Endothelial cell of umbilical vein (primary cell): ENCODE measurements at regions not wholly inside any gene's neighbourhood (a gene's known extent, or its start where the extent isn't known, plus 50 kb on each side); places are given as distances from the start of the nearest gene placed in this dataset.

Experiments
- BruUV-seq: library from RNA; stranded (reverse); fragments of 400-500 nt; replicated peaks from 2 replicates; lab custom pipeline; 2021; lab: Mats Ljungman, UMichigan
- CTCF ChIA-PET: fragments of 300-600, 350-600 bp; sonication (Branson Sonifier 250); formaldehyde crosslinking; loops from one replicate; lab custom pipeline; 2021; ENCODE audit warnings: antibody characterized with exemption, inconsistent platforms; lab: Charles Lee
- POLR2A ChIA-PET: fragments of 300-600, 350-600 bp; sonication (Branson Sonifier 250); formaldehyde crosslinking; loops from one replicate; lab custom pipeline; 2021; ENCODE audit warnings: antibody characterized with exemption, inconsistent platforms; lab: Charles Lee
- DNase-seq: peaks from one replicate; pipeline ENCODE4 v3.0.0-alpha.2; 2011; ENCODE audit warnings: low read depth, low spot score
- FAIRE-seq: peaks from 2 replicates; lab custom pipeline; 2011; peaks lifted over from hg19 to GRCh38; lab: Jason Lieb, UNC
- H2AFZ ChIP-seq: 2 replicates; pipeline ENCODE4 v1.6.0; 2012; ENCODE audit warnings: low read depth, low read length, control low read depth, inconsistent platforms
- H3K27ac ChIP-seq: 2 replicates; pipeline ENCODE4 v1.5.1; 2011; ENCODE audit warnings: low read depth, mild to moderate bottlenecking, control low read depth, low read length, moderate library complexity; ENCODE audit not compliant: insufficient read depth
- H3K27me3 ChIP-seq, 2 experiments: 2 replicates each; pipeline versions ENCODE4 v1.6.0 to v1.6.1; 2011; ENCODE audit warnings: low read length in 2 of 2, mixed read lengths in 1 of 2; ENCODE audit not compliant: control insufficient read depth in 2 of 2, insufficient read depth in 2 of 2
- H3K36me3 ChIP-seq, 2 experiments: 2 replicates in 1 of 2; 3 replicates in 1 of 2; pipeline ENCODE4 v1.5.1; 2011; ENCODE audit warnings: low read length in 2 of 2, mild to moderate bottlenecking in 1 of 2, moderate library complexity in 1 of 2; ENCODE audit not compliant: control insufficient read depth in 2 of 2, insufficient read depth in 2 of 2; ENCODE audit errors: extremely low read depth in 1 of 2
- H3K4me1 ChIP-seq: 3 replicates; pipeline ENCODE4 v1.5.1; 2011; ENCODE audit warnings: mild to moderate bottlenecking, low read length; ENCODE audit not compliant: control insufficient read depth, insufficient read depth; ENCODE audit errors: extremely low read depth
- H3K4me2 ChIP-seq: 2 replicates; pipeline ENCODE4 v1.6.1; 2011; ENCODE audit warnings: low read length, control low read depth, mixed read lengths; ENCODE audit not compliant: insufficient read depth
- H3K4me3 ChIP-seq, 3 experiments: fragments of 200-600 bp in 1 of 3; sonication (generic), shearing (Covaris generic) in 1 of 3; replicated peaks in 1 of 3; 2 replicates each; pipeline ENCODE4 v1.5.1; 2011 to 2016; ENCODE audit warnings: control low read depth in 3 of 3, low read length in 3 of 3, mild to moderate bottlenecking in 2 of 3, inconsistent platforms in 1 of 3, low read depth in 1 of 3, moderate library complexity in 1 of 3; ENCODE audit not compliant: insufficient read depth in 1 of 3
- H3K79me2 ChIP-seq: 2 replicates; pipeline ENCODE4 v1.6.0; 2012; ENCODE audit warnings: low read length, inconsistent platforms; ENCODE audit not compliant: control insufficient read depth, insufficient read depth
- H3K9ac ChIP-seq: replicated peaks from 2 replicates; pipeline ENCODE3; 2011; ENCODE audit warnings: low read length, control low read depth; ENCODE audit not compliant: insufficient read depth; ENCODE audit errors: extremely low read depth
- H3K9me1 ChIP-seq: replicated peaks from 3 replicates; pipeline ENCODE4 v1.6.0; 2011; ENCODE audit warnings: mild to moderate bottlenecking, low read length; ENCODE audit not compliant: control insufficient read depth, insufficient read depth; ENCODE audit errors: extremely low read depth
- H3K9me3 ChIP-seq: replicated peaks from 2 replicates; pipeline ENCODE4 v1.5.1; 2012; ENCODE audit warnings: low read length, inconsistent platforms; ENCODE audit not compliant: control insufficient read depth, insufficient read depth
- H4K20me1 ChIP-seq: replicated peaks from 2 replicates; pipeline ENCODE3; 2011; ENCODE audit warnings: mild to moderate bottlenecking, low read length; ENCODE audit not compliant: control insufficient read depth, insufficient read depth; ENCODE audit errors: extremely low read depth
- CTCF ChIP-seq, 2 donors: IDR thresholded peaks; 1 replicate in 1 of 2; 2 replicates in 1 of 2; pipeline ENCODE4 v1.5.1; 2011; ENCODE audit warnings: low read length in 2 of 2, mild to moderate bottlenecking in 2 of 2, moderate library complexity in 2 of 2, control low read depth in 1 of 2, inconsistent platforms in 1 of 2, low read depth in 1 of 2; ENCODE audit not compliant: insufficient read depth in 1 of 2; ENCODE audit errors: extremely low read depth in 1 of 2
- EZH2 ChIP-seq: IDR thresholded peaks from 2 replicates; pipeline ENCODE4 v1.6.1; 2012; ENCODE audit warnings: borderline replicate concordance, low read depth, mild to moderate bottlenecking, moderate library complexity, low read length, inconsistent platforms; ENCODE audit not compliant: severe bottlenecking
- FOS ChIP-seq: IDR thresholded peaks from 2 replicates; pipeline ENCODE4 v1.6.1; 2011; ENCODE audit warnings: mild to moderate bottlenecking, low read length, moderate library complexity, borderline replicate concordance; ENCODE audit not compliant: insufficient read depth
- GATA2 ChIP-seq: IDR thresholded peaks from 2 replicates; pipeline ENCODE4 v1.7.0; 2011; ENCODE audit warnings: low read depth, mild to moderate bottlenecking, moderate library complexity, mixed read lengths, low read length; ENCODE audit not compliant: insufficient read length, insufficient read depth
- JUN ChIP-seq: IDR thresholded peaks from 2 replicates; pipeline ENCODE4 v1.6.1; 2011; ENCODE audit warnings: borderline replicate concordance, low read depth; ENCODE audit not compliant: insufficient read length, insufficient read depth
- MYC ChIP-seq: IDR thresholded peaks from one replicate; pipeline ENCODE4 v1.6.1; 2011; ENCODE audit warnings: mild to moderate bottlenecking, low read depth, low read length
- POLR2A ChIP-seq: IDR thresholded peaks from 2 replicates; pipeline ENCODE4 v1.6.1; 2012; ENCODE audit warnings: low read depth, mild to moderate bottlenecking, control low read depth, low read length
- POLR2AphosphoS5 ChIP-seq: IDR thresholded peaks from 2 replicates; pipeline ENCODE4 v1.6.1; 2012; ENCODE audit warnings: low read depth, mild to moderate bottlenecking, control low read depth, low read length, moderate library complexity; ENCODE audit not compliant: insufficient read depth
- dilution Hi-C: fragments of 300-500 bp; cut with MboI; formaldehyde crosslinking; loops from one replicate; pipeline ENCODE4 v1.15.0; 2019; ENCODE audit warnings: low sequenced_read_pairs; ENCODE audit not compliant: extremely low pct_ligation_motif_present
- intact Hi-C: fragments of 100-400 bp; cut with micrococcal nuclease; formaldehyde crosslinking; loops from one replicate; pipeline ENCODE4 v1.10.0; 2022
- TF ChIP-seq, protein P1 (sequence below): IDR thresholded peaks from 2 replicates; pipeline ENCODE4 v1.6.1; 2011; ENCODE audit not compliant: insufficient read depth, insufficient read length

- POLR2A ChIA-PET, result no interaction called here
- dilution Hi-C loops, result no loop called here
- no peak overlapping the region for H3K4me3 ChIP-seq
Observed at GRCh38 chr1:191086910-191087309, 609.2 kb upstream of the BRINP3 start.

DNA sequence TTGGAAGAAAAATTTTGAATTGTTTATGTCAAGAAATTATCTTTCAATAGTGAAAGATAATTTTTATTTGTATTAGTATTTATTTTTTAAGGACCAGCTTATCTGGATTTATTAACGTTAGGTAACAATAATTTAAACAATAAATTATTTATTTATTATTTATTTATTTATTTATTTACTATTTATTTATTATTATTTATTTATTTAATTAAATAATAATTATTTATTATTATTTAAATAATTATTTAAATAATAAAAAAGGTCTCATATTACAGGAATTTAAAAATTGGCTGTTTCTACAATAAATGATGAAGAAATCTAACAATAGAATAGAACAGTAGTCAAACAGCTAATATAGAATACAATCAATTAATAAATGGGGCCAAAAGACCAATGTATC lies 618.7 kb upstream of the BRINP3 start:
- Histone ChIP-seq H3K9me3 (no peaks in the 10 kb centered on the region), H3K79me2 (no peaks in the 10 kb centered on the region), H4K20me1 (no peaks in the 10 kb centered on the region), H3K9ac (no peak overlapping the region), H2AFZ (no peak overlapping the region), H3K4me3 (no peak overlapping the region), H3K9me1 (no peaks in the 10 kb centered on the region), H3K36me3 (no peaks in the 10 kb centered on the region), H3K27ac (no peak overlapping the region), H3K27me3 (no peaks in the 10 kb centered on the region), H3K4me1 (no peaks in the 10 kb centered on the region), H3K4me2 (no peak overlapping the region)
- POLR2A ChIA-PET, result no interaction called here
- dilution Hi-C loops, result no loop called here
- no peak for DNase-seq
- CTCF ChIA-PET, result no interaction called here
- intact Hi-C loops, result no loop called here
- TF ChIP-seq, protein P1, sequence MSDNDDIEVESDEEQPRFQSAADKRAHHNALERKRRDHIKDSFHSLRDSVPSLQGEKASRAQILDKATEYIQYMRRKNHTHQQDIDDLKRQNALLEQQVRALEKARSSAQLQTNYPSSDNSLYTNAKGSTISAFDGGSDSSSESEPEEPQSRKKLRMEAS, result no peak
- TF ChIP-seq GATA2 (no peak), EZH2 (no peak), POLR2AphosphoS5 (no peak), FOS (no peak), JUN (no peak), POLR2A (no peak), MYC (no peak), CTCF (IDR thresholded peaks at IDR 0.05; ENCODE audit: extremely low read depth in 1 of 2, insufficient read depth in 1 of 2, low read depth in 1 of 2, low read length in 2 of 2) (no peak)
- no peak for FAIRE-seq
- BruUV-seq, result no TSS peak

More at GRCh38 chr1:191086910-191087309, 609.2 kb upstream of the BRINP3 start:
- no peak overlapping the region for H3K4me2 ChIP-seq
- CTCF ChIA-PET, result no interaction called here
- no peaks in the 10 kb centered on the region for H3K27me3 ChIP-seq
- FAIRE-seq, result no peak
- H3K79me2 ChIP-seq, result no peaks in the 10 kb centered on the region
- BruUV-seq, result no TSS peak
- no peaks in the 10 kb centered on the region for H3K9me3 ChIP-seq
- no peak for TF ChIP-seq MYC
- TF ChIP-seq FOS, result no peak
- no peaks in the 10 kb centered on the region for H4K20me1 ChIP-seq
- intact Hi-C loops, result no loop called here
- no peak for DNase-seq
- H3K9ac ChIP-seq, result no peak overlapping the region
- no peak overlapping the region for H2AFZ ChIP-seq
- no peaks in the 10 kb centered on the region for H3K9me1 ChIP-seq
- H3K27ac ChIP-seq, result no peak overlapping the region
- no peaks in the 10 kb centered on the region for H3K4me1 ChIP-seq
- H3K36me3 ChIP-seq, result no peaks in the 10 kb centered on the region
